Spleen (tissue), 11 donors: ENCODE measurements at regions not wholly inside any gene's neighbourhood (a gene's known extent, or its start where the extent isn't known, plus 50 kb on each side); places are given as distances from the start of the nearest gene placed in this dataset.

Experiments
- DNase-seq: peaks from one replicate; pipeline ENCODE4 v3.0.0-alpha.2; 2020
- H3K27ac ChIP-seq, 8 donors: fragments of 200-600 bp; sonication (generic) in 7 of 8; 1 replicate in 4 of 8; 2 replicates in 4 of 8; pipeline versions ENCODE4 v1.5.0 to v1.8.0; 2016 to 2021; ENCODE audit warnings: inconsistent platforms in 4 of 8, mild to moderate bottlenecking in 4 of 8, moderate library complexity in 1 of 8
- H3K27me3 ChIP-seq, 7 donors: fragments of 200-600 bp; sonication (generic) in 6 of 7; replicated peaks in 1 of 7; 1 replicate in 4 of 7; 2 replicates in 3 of 7; pipeline versions ENCODE4 v1.5.0 to v1.8.0; 2016 to 2021; ENCODE audit warnings: inconsistent platforms in 3 of 7, mild to moderate bottlenecking in 1 of 7
- H3K36me3 ChIP-seq, 6 donors: fragments of 200-600 bp; sonication (generic) in 5 of 6; 1 replicate in 4 of 6; 2 replicates in 2 of 6; pipeline versions ENCODE4 v1.5.0 to v1.8.0; 2016 to 2021; ENCODE audit warnings: inconsistent platforms in 2 of 6
- H3K4me1 ChIP-seq, 6 donors: fragments of 200-600 bp; sonication (generic) in 5 of 6; 1 replicate in 3 of 6; 2 replicates in 3 of 6; pipeline versions ENCODE4 v1.5.0 to v1.8.0; 2016 to 2021; ENCODE audit warnings: inconsistent platforms in 3 of 6
- H3K4me3 ChIP-seq, 8 donors: fragments of 200-600 bp; sonication (generic) in 7 of 8; 1 replicate in 4 of 8; 2 replicates in 4 of 8; pipeline versions ENCODE4 v1.5.0 to v1.8.0; 2016 to 2021; ENCODE audit warnings: inconsistent platforms in 4 of 8, mild to moderate bottlenecking in 4 of 8, moderate library complexity in 2 of 8
- H3K9me3 ChIP-seq, 8 donors: fragments of 200-600 bp; sonication (generic) in 7 of 8; 1 replicate in 4 of 8; 2 replicates in 4 of 8; pipeline versions ENCODE4 v1.5.0 to v1.8.0; 2016 to 2021; ENCODE audit warnings: inconsistent platforms in 4 of 8
- POLR2A ChIP-seq, 3 donors: fragments of 450-650 bp; IDR thresholded peaks; one replicate each; pipeline ENCODE4 v1.5.1; 2017; ENCODE audit warnings: antibody characterized with exemption in 3 of 3, mild to moderate bottlenecking in 1 of 3
- POLR2AphosphoS5 ChIP-seq, 3 donors: sonication (generic); formaldehyde crosslinking; IDR thresholded peaks; one replicate each; pipeline ENCODE4 v1.5.1; 2017; ENCODE audit warnings: antibody characterized with exemption in 3 of 3
- WGBS, 5 donors: extraction: QIAGEN DNeasy Blood & Tissue Kit in 3 of 5; methylation state at CpG; one replicate each; pipeline versions ENCODE4 v1.1.5 to v1.1.7; 2013 to 2018; 5-methylcytosine and 5-hydroxymethylcytosine counted together
- intact Hi-C: fragments of 100-400 bp; cut with DNase I; formaldehyde crosslinking; loops from one replicate; pipeline ENCODE4 v1.15.0; 2023; ENCODE audit warnings: low total_unique reads
- TF ChIP-seq, protein P1 (sequence below), 11 experiments: fragments of 200-600 bp in 7 of 11; fragments of 450-650 bp in 4 of 11; sonication (generic) in 4 of 11; IDR thresholded peaks in 8 of 11; conservative IDR thresholded peaks in 3 of 11; 1 replicate in 7 of 11; 2 replicates in 4 of 11; pipeline versions ENCODE4 v1.4.0 to v1.8.0; 2016 to 2021; ENCODE audit warnings: antibody characterized with exemption in 11 of 11, inconsistent platforms in 4 of 11, mild to moderate bottlenecking in 1 of 11
- donor health status: healthy with polysubstance abuse.
- donor health status: DM: no; HTN: no; CAD: no; lungs with moderate emphysema.
- donor health status: DM: no; HTN: no; CAD: no.
- donor health status: Bipolar disorder and iron deficiency.
- donor health status: healthy.
- donor health status: DM: no; HTN: no; CAD: no.
- donor health status: DM: yes; HTN: yes; CAD: no.

DNA sequence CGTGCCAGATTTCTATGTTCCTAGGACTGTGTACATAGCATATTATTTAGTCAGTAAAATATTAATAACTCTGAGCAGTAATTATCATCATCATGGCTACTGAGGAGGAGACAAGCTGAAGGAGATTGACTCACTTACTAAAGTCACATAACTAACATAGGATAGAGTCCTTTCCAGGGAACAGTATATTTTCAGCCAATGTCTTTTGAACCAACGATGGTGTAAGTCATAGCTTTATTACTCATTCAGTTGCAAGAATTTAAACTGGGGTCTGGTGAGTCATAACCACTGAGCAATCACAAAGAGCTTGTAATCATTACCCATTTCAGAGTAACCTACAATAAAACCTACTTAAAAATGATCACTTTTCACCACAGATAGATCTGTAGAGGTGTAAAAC, 1564.8 kb upstream of the TENM4 start:
- Histone ChIP-seq H3K36me3 (no peaks in the 10 kb centered on the region), H3K9me3 (no peaks in the 10 kb centered on the region), H3K4me1 (no peaks in the 10 kb centered on the region), H3K27ac (no peak overlapping the region), H3K27me3 (no peaks in the 10 kb centered on the region), H3K4me3 (no peak overlapping the region)
- intact Hi-C loops, result no loop called here
- TF ChIP-seq POLR2A (IDR thresholded peaks at IDR 0.05) (no peak), POLR2AphosphoS5 (IDR thresholded peaks at IDR 0.05) (no peak)
- TF ChIP-seq, protein P1, sequence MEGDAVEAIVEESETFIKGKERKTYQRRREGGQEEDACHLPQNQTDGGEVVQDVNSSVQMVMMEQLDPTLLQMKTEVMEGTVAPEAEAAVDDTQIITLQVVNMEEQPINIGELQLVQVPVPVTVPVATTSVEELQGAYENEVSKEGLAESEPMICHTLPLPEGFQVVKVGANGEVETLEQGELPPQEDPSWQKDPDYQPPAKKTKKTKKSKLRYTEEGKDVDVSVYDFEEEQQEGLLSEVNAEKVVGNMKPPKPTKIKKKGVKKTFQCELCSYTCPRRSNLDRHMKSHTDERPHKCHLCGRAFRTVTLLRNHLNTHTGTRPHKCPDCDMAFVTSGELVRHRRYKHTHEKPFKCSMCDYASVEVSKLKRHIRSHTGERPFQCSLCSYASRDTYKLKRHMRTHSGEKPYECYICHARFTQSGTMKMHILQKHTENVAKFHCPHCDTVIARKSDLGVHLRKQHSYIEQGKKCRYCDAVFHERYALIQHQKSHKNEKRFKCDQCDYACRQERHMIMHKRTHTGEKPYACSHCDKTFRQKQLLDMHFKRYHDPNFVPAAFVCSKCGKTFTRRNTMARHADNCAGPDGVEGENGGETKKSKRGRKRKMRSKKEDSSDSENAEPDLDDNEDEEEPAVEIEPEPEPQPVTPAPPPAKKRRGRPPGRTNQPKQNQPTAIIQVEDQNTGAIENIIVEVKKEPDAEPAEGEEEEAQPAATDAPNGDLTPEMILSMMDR (IDR thresholded peaks at IDR 0.05 in 8 of 11, conservative IDR thresholded peaks at IDR 0.05 in 3 of 11), result no peak
- no peak for DNase-seq
- WGBS, 5 donors, result 72 to 86% (median 79%) methylated on average over 2 of the region's 2 CpGs

DNA sequence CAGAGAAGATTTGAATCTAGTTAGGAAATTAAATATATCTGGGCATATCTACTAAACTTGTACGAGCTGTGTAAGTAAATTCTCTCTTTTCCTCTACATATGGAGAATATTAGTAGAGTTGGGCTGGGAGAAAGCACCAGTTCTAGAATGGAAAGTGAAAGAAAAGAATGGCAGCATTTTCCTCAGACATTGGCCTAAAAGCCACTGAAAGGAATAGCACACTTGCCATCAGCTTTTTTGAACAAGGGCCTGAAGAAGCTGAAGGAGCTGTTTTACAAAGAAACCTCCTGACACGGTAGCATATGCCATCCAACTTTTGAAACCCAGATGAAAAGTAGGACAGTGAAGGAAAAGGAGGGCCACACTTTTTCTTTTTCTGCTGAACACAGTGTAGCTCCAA, 1563.7 kb upstream of the TENM4 start:
- TF ChIP-seq POLR2A (IDR thresholded peaks at IDR 0.05), result no peak
- intact Hi-C loops, result no loop called here

DNA sequence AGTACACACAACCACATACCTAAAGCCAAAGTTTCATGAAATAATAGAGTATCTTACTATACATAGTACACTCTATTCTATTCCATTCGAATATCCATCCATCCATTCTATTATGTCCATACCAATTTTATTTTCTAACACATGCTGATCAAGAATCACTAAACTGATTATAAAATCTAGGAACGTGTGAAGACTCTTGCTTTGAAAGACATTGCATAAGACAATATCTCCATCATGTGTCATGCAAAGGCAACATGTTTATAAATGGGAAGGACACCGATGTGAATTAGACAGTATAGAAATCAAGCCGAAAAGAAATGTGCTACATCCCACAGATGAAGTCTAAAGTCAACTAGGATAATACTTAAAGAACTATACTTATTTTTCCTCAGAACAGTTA, 1561.5 kb upstream of the TENM4 start:
- no peak overlapping the region for H3K4me3 ChIP-seq
- no peak overlapping the region for H3K27ac ChIP-seq
- 77 to 89% (median 83%) methylated on average over 4 of the region's 4 CpGs for WGBS, 5 donors
- H3K9me3 ChIP-seq, result no peaks in the 10 kb centered on the region
- TF ChIP-seq POLR2AphosphoS5 (IDR thresholded peaks at IDR 0.05), result no peak
- TF ChIP-seq, protein P1 (IDR thresholded peaks at IDR 0.05 in 8 of 11, conservative IDR thresholded peaks at IDR 0.05 in 3 of 11), result no peak
- no peak for TF ChIP-seq POLR2A (IDR thresholded peaks at IDR 0.05)
- no peaks in the 10 kb centered on the region for H3K36me3 ChIP-seq
- intact Hi-C loops, result no loop called here
- DNase-seq, result no peak
- H3K27me3 ChIP-seq, result no peaks in the 10 kb centered on the region
- H3K4me1 ChIP-seq, result no peaks in the 10 kb centered on the region

More for the DNA sequence above, 1563.7 kb upstream of the TENM4 start:
- Histone ChIP-seq H3K27me3 (no peaks in the 10 kb centered on the region), H3K36me3 (no peaks in the 10 kb centered on the region), H3K4me1 (no peaks in the 10 kb centered on the region), H3K4me3 (no peak overlapping the region), H3K9me3 (no peaks in the 10 kb centered on the region), H3K27ac (no peak overlapping the region)
- no peak for DNase-seq
- 71 to 81% (median 76%) methylated on average over 2 of the region's 2 CpGs for WGBS, 5 donors

DNA sequence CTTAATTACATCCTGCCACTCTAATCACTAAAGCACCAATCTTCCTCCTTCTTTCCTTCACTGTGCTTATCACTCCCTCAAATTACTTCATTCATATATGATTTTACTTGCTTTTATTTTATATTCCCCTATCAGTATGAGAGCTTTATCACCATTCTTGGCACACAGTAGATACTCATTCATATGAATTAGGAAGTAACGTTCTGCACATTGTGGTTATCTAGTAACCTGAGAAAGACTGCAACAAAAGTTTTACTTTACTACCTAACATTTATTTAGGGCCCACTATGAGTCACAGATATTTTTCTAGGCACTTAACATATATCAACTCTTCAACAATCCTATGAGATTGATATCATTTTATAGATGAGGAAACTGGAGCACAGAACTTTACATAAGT, 1559.9 kb upstream of the TENM4 start:
- no peak for DNase-seq
- intact Hi-C loops, result no loop called here
- Histone ChIP-seq H3K36me3 (no peaks in the 10 kb centered on the region), H3K27me3 (no peaks in the 10 kb centered on the region), H3K9me3 (no peaks in the 10 kb centered on the region), H3K27ac (no peak overlapping the region), H3K4me3 (no peak overlapping the region), H3K4me1 (no peaks in the 10 kb centered on the region)
- TF ChIP-seq POLR2AphosphoS5 (IDR thresholded peaks at IDR 0.05) (no peak), POLR2A (IDR thresholded peaks at IDR 0.05) (no peak)
- TF ChIP-seq, protein P1 (IDR thresholded peaks at IDR 0.05 in 8 of 11, conservative IDR thresholded peaks at IDR 0.05 in 3 of 11), result no peak
- 19 to 51% (median 33%) methylated on average over 1 of the region's 1 CpG for WGBS, 5 donors

DNA sequence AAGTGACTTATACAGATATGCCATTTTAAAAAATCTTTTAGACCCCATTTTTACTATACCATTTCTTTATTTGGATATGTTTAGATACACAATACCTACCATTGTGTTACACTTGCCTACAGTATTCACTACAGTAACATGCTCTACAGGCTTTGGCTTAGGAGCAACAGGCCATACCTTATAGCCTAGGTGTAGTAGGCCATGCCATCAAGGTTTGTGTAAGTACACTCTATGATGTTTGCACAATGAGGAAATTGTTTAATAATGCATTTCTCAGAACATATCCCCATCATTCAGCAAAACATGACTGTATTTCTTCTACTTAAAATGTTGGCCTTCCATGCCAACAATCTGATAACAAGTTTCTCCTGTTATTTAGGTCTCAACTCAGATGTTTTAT, 1559.5 kb upstream of the TENM4 start:
- no peaks in the 10 kb centered on the region for H3K9me3 ChIP-seq
- H3K27me3 ChIP-seq, result no peaks in the 10 kb centered on the region
- no peaks in the 10 kb centered on the region for H3K36me3 ChIP-seq
- DNase-seq, result no peak
- intact Hi-C loops, result no loop called here
- TF ChIP-seq POLR2A (IDR thresholded peaks at IDR 0.05) (no peak), POLR2AphosphoS5 (IDR thresholded peaks at IDR 0.05) (no peak)
- TF ChIP-seq, protein P1 (IDR thresholded peaks at IDR 0.05 in 8 of 11, conservative IDR thresholded peaks at IDR 0.05 in 3 of 11), result no peak
- H3K4me3 ChIP-seq, result no peak overlapping the region
- no peak overlapping the region for H3K27ac ChIP-seq
- H3K4me1 ChIP-seq, result no peaks in the 10 kb centered on the region
